GM21447 (cell line): ENCODE measurements at regions not wholly inside any gene's neighbourhood (a gene's known extent, or its start where the extent isn't known, plus 50 kb on each side); places are given as distances from the start of the nearest gene placed in this dataset.
"Not testable (repeated sequence)": the region's sequence is repeated elsewhere in the genome, so short reads cannot be mapped to it uniquely, and the experiment has no call there.

Source experiments
- ATAC-seq: cut with Tn5 transposase; IDR thresholded peaks from one replicate; pipeline ENCODE4 v1.9.1; 2021; ENCODE audit not compliant: unreplicated experiment

DNA sequence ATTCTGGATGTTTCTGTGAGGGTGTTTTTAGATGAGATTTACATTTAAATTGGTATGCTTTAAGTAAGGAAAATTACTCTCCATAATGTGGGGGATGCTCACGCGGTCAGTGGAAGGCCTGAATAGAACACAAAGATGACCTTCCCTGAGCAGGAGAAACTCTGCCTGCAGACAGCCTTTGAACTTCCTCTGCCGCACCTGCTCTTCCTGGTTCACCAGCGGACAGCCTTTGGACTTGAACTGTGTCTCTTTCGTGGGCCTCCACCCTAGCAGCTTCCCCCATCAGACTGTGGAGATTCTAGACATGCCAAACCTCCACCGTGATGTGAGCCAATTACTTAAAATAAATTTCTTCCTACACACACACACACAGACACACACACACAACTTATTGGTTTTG lies 210.7 kb downstream of the EFCAB11 start:
- ATAC-seq, result no peak

DNA sequence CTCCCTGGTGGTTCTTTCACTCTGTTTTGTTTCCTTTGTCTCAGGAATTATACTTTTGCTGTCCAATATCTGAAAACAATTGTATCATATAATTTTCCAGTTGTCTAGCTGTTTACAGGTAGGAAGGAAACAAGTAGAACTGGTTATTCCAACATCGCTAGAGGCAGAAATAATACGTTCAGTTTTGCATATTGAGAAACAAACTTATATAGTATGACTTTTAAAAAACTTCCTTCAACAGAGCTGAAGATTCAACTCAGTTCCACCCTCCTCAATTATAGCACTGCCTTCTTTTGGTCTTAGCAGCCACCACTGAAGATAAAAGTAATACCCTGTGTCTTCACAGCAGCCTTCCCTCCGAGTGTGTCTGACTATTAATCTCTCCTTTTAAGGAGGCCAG lies 214.3 kb downstream of the EFCAB11 start:
- ATAC-seq, result no peak

DNA sequence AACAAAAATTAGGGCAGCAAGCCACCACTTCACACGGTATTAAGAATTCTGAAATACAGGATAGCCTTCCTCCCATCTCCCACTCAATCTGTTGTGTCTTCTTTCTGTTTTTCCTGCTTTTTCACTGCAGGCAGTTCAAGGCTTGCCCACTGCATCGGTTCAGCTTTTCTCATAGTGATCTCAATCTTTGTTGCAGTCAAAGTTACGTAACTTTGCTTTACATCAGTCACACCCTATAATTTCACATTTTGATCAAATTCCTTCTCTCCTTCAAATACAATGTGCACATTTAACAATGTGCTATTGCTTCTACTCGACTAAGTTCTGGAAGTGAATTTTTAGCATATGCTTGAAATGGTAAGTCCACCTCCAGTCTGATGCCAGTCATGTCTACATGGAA lies 217.6 kb downstream of the EFCAB11 start:
- no peak for ATAC-seq

DNA sequence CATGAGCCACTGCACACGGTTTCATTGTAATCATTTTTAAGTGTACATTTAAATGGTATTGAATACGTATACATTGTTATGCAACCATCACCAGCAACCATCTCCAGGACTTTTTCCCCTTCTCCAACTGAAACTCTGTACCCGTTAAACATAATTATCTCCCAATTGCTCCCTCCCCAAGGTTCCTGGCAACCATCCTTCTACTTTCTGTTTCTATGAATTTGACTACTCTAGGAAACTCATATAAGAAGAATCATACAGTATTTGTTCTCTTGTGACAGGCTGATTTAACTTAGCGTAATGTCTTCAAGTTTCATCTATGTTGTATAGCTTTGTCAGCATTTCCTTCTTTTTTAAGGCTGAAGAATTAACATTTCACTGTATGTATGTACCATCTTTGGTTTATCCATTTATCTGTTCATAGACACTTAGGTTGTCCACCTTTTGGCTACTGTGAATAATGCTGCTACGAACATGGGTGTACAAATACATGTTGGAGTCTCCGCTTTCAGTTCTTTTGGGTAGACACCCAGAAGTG lies 223.1 kb downstream of the EFCAB11 start:
- no peak for ATAC-seq

GRCh38 chr14:89730687-89731086 lies 223.8 kb downstream of the EFCAB11 start:
- no peak for ATAC-seq

GRCh38 chr14:89728964-89729363 lies 225.6 kb downstream of the EFCAB11 start:
- no peak for ATAC-seq

DNA sequence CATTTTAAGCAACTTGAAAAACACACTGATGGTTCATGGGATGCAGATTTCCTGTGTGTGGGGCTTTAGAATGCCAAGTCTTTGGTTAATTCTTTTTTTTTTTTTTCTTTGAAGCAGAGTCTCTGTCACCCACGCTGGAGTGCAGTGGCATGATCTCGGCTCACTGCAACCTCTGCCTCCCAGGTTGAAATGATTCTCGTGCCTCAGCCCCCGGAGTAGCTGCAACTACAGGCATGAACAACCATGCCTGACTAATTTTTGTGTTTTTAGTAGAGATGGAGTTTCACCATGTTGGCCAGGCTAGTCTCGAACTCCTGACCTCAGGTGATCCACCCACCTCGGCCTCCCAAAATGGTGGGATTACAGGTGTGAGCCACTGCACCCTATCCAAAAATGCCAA lies 228.3 kb downstream of the EFCAB11 start:
- ATAC-seq, result not testable (repeated sequence)

- ATAC-seq, result no peak
Measured at GRCh38 chr14:89724628-89724960, 229.9 kb downstream of the EFCAB11 start.

DNA sequence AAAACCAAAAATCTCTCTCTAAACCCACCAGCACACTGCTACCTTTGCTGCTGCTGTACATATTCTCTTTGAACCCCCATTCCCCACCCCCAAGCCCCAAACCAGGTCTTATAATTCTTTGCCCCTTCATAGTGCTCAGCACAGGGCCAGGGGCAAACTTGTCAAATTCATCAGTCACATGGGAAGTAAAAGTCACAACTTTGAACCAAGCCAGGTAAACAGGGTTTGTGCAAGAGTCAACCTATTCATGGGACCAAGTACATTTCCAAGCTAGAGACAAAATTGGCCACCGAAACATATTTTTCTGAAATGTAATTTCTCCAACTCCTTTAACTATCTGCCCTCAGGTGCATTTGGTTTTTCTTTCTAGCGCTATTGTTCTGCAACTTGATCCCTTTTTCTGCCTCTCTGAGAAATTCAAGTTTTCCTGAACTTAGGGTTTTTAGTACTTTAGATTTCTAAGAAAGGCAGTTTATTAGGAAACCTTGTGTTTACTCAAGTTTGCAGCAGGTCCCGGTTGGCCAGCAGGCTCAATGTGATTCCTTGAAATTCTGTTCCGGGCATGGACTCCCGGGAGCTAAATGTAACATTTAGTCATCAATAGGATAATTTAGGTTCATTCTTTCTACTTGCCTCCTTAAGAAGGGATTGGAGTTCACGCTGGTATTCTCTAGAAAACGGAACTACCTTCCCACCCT lies 230.5 kb downstream of the EFCAB11 start:
- no peak for ATAC-seq

GRCh38 chr14:89721956-89722355 lies 232.6 kb downstream of the EFCAB11 start:
- ATAC-seq, result no peak

DNA sequence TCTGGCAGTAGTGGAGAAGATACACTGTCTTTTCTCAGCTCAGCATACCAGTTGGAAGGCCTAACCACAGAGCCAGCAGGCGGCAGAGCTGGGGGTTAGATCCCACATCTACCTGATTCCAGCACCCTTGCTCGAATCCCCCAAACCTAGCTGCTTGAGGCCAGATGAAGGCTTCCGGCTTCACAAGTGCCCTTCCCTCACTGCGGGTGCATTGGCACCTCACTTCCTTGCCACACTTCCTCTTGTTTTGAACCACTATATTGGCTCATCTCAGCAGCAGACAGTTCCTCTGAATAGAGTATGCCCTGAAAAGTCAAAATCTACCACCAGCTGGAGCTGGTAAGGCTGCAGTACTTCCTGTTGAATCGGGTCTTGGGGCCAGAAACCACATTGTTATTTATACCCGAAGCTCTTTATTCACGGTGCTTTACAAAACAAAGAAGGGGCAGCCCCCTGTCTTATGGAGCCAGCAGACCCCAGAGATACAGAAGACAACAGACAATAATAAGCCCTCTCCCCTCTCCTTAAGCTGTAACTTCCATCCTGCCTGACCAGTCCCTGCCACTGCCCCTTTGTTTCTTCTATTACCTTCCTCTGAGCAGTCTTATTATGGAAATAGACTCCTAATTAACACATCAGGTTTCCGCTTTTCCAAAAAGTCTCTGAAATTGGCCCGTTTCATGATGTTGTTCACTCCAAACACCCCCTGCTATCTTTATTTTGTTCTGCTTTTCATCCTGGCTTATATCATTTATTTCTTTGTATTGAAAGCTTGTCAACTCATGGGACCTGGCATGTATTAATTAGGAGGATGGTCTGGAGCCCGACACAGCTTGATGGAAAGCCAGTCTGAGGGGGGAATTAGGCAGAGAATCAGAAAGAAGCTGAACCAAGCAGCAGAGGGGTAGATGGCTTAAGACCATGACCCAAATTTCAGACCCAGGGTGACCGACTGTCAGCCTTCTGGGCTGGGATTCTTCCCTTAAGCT lies 233.5 kb downstream of the EFCAB11 start:
- peak; percentile 79 for ATAC-seq

- no peak for ATAC-seq
Measured at GRCh38 chr14:89720076-89720687, 234.3 kb downstream of the EFCAB11 start.

- no peak for ATAC-seq
Measured at GRCh38 chr14:89719366-89720075, 235.0 kb downstream of the EFCAB11 start.

- ATAC-seq, result no peak
Measured at GRCh38 chr14:89708982-89709625, 245.4 kb downstream of the EFCAB11 start.

DNA sequence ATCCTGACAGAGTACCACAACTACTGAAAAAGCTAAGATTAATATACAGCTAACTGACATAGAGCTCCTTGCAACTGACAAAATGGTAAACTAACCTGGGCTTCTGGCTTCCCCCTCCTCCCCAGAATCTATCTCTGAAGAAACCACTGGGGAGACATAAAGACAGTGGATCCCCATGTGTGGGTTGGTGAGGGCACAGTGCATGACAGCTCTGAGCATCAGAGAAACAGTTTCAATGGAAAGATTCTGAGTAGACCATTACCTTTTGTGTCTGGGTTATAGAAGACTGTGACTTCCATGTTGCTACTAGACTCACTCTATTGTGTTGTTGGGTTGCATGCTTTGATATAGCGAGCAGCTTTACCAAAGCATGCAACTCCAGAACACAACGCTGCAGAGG lies 247.4 kb downstream of the EFCAB11 start:
- ATAC-seq, result no peak

DNA sequence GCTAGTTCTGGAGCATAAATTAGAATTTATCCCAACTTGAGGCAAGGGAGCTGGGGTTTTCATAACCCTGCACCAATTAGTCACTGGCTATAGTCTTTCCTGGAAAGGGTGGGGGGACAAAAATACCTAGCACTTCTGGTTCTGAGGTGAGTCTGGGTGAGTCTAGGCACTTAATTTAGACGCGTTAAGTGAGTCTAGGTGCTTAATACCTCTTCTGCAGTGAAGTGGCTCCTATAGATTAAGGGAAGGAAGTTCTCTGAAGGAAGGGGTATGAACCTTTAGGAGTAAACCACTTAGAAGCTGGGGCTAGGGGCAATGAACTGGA lies 251.7 kb downstream of the EFCAB11 start:
- ATAC-seq, result no peak

- no peak for ATAC-seq
Measured at GRCh38 chr14:89702073-89702875, 252.3 kb downstream of the EFCAB11 start.

DNA sequence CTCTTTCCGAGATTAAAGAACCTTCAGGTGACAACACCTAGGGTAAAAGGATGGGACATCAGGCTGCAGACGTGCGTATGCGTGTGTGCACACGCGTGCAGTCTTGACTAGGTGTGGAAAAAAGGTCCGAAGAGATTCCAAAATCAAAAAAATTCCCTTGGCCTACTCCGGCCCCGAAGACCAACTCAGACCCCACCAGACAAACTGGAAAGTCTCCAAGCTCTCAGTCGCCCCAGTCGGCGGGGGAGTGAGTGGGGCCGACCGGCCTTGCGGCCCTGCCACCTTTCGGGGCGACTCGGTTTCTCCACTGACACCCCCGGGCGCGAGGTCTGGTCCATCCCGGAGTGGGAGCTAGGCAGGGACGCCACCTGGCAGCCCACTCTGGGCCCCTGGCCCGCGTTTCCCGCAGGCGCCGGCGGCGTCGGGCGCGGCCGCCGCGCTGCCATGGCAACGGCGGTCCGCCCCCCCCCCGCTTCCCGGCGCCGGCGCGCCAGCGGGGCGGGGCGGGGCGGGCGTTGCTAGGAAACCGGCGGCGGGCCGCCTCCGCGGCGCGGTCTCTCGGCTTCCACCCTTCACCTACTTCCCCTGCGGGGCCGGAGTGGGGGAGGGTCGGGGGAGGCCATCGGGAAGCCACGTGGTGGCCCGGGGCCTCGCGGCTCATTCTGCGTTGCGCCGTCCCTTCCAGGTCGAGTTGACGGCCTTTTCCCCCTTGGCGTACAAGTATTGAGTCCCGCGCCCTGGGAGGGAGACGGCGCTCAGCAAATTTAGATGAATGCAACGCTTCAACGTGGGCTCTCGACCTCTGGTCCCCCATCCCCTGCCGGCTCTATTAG lies 253.1 kb downstream of the EFCAB11 start:
- peak; percentile 67 for ATAC-seq

- no peak for ATAC-seq
Measured at GRCh38 chr14:89700801-89701200, 253.7 kb downstream of the EFCAB11 start.
